Chondrocyte (in vitro differentiated cells): ENCODE measurements at regions not wholly inside any gene's neighbourhood (a gene's known extent, or its start where the extent isn't known, plus 50 kb on each side); places are given as distances from the start of the nearest gene placed in this dataset.

ENCODE experiments used
- DNase-seq: peaks from one replicate; pipeline ENCODE4 v3.0.0; 2021; ENCODE audit warnings: mixed read lengths, low spot score
- H3K27ac Mint-ChIP-seq: one replicate; pipeline ENCODE4 v1.8.0; 2021; ENCODE audit warnings: mild to moderate bottlenecking, moderate library complexity, mixed read lengths; ENCODE audit not compliant: unreplicated experiment
- H3K27me3 Mint-ChIP-seq: 2 replicates; pipeline ENCODE4 v1.8.0; 2021; ENCODE audit warnings: low read depth, mixed read lengths
- H3K36me3 Mint-ChIP-seq: 2 replicates; pipeline ENCODE4 v1.8.0; 2021; ENCODE audit warnings: low read depth, mixed read lengths
- H3K4me1 Mint-ChIP-seq: 2 replicates; pipeline ENCODE4 v1.8.0; 2021; ENCODE audit warnings: low read depth, mild to moderate bottlenecking, mixed read lengths
- H3K4me3 Mint-ChIP-seq: one replicate; pipeline ENCODE4 v1.8.0; 2021; ENCODE audit warnings: mild to moderate bottlenecking, moderate library complexity, mixed read lengths; ENCODE audit not compliant: unreplicated experiment
- H3K9me3 Mint-ChIP-seq: 2 replicates; pipeline ENCODE4 v1.8.0; 2021; ENCODE audit warnings: low read depth, mixed read lengths
- TF ChIP-seq, protein P1 (sequence below): fragments of 200-600 bp; sonication (generic); IDR thresholded peaks from 2 replicates; pipeline ENCODE4 v1.5.0; 2021; ENCODE audit warnings: antibody characterized with exemption, mild to moderate bottlenecking, moderate library complexity

DNA sequence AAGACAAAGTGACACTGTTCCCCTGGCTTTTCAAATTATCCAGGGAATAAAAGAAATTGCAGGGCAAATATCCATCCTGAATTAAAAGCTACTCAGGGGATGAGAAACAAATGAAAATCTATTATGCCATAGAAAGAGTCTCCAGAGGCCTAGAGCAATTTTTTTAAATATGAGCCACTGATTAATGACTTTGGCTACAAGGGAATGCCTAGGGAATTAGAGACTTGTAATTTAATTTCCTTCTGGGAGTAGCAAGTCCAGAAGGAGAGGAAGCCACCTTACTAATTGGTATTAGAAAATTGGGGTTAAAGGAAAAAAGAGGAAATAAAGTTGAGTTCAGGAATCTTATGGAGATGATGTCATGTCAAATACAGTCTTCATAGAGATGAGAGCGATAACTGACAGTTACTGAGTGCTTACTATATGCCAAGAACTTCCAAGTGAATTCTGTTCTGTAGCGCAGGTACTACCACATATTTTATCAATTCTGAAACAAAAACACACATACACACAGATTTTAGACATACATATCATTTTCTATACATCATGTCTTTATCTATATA is 304.4 kb downstream of the DUSP6 start:
- Mint-ChIP-seq H3K9me3 (no peaks in the 10 kb centered on the region), H3K36me3 (no peaks in the 10 kb centered on the region), H3K4me1 (no peaks in the 10 kb centered on the region), H3K27ac (no peak overlapping the region), H3K4me3 (no peak overlapping the region), H3K27me3 (no peaks in the 10 kb centered on the region)
- no peak for DNase-seq
- TF ChIP-seq, protein P1, sequence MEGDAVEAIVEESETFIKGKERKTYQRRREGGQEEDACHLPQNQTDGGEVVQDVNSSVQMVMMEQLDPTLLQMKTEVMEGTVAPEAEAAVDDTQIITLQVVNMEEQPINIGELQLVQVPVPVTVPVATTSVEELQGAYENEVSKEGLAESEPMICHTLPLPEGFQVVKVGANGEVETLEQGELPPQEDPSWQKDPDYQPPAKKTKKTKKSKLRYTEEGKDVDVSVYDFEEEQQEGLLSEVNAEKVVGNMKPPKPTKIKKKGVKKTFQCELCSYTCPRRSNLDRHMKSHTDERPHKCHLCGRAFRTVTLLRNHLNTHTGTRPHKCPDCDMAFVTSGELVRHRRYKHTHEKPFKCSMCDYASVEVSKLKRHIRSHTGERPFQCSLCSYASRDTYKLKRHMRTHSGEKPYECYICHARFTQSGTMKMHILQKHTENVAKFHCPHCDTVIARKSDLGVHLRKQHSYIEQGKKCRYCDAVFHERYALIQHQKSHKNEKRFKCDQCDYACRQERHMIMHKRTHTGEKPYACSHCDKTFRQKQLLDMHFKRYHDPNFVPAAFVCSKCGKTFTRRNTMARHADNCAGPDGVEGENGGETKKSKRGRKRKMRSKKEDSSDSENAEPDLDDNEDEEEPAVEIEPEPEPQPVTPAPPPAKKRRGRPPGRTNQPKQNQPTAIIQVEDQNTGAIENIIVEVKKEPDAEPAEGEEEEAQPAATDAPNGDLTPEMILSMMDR: no peak

DNA sequence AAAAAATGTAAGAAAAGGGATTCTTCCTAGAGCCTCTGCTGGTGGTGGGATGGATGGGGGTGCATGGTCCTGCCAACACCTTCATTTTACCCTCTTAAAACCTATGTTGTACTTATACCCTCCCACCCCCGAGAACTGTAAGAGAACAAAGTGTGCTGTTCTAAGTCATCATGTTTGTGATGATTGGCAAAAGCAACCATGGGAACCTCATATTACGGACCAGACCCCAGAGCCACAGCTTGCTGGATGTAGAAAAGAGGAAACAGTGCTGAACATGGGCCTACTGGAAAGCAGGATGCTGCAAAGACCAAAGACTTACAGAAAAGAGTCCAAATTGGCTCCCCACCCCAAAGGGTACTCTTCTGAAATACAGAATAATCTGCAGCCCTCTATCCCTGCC is 311.2 kb downstream of the DUSP6 start:
- no peak for DNase-seq
- Mint-ChIP-seq H3K27ac (no peak overlapping the region), H3K36me3 (no peaks in the 10 kb centered on the region), H3K4me3 (no peak overlapping the region), H3K27me3 (no peaks in the 10 kb centered on the region), H3K4me1 (peaks cover 13% of the 10 kb centered on the region), H3K9me3 (no peaks in the 10 kb centered on the region)
- TF ChIP-seq, protein P1: no peak

DNA sequence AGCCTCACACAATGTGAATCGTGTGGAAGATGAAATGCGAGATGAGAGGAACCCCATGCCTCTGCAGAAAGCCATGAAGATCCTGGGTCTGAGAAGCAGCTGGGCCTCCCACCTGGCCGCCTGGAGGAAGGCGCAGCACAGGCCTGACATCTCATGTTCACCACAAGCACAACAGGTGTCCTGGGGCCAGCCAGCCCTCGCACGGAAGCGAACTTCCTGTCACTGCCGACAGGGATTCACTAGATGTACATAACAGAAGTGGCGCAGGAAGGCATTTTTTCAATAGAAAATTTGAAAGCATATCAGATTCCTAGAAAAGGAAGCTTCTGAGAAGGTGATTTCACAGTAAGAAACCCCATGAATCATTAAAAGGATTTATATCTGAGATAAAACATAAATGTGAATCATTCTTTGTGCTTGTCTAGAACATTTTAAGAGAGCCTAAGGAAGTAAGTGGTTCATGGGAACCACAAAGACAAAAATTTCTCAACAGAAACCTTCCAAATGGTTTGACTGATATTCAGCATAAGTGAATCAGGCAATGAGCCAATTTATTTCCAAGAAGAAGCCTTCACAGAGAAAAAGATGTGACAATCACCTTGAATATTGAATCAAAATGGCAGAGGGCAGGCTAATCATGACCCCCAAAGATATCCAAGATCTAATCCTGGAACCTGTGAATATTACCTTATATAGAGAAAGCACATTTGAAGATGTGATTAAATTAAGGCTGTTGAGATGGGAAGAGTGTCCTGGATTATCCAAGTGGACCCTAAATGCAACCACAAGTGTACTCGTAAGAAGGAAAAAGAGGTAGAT is 311.9 kb downstream of the DUSP6 start:
- Mint-ChIP-seq H3K27me3 (no peaks in the 10 kb centered on the region), H3K4me1 (peaks cover 13% of the 10 kb centered on the region), H3K27ac (peak overlapping the region; percentile 53), H3K4me3 (no peak overlapping the region), H3K36me3 (no peaks in the 10 kb centered on the region), H3K9me3 (no peaks in the 10 kb centered on the region)
- DNase-seq: no peak
- TF ChIP-seq, protein P1: no peak

DNA sequence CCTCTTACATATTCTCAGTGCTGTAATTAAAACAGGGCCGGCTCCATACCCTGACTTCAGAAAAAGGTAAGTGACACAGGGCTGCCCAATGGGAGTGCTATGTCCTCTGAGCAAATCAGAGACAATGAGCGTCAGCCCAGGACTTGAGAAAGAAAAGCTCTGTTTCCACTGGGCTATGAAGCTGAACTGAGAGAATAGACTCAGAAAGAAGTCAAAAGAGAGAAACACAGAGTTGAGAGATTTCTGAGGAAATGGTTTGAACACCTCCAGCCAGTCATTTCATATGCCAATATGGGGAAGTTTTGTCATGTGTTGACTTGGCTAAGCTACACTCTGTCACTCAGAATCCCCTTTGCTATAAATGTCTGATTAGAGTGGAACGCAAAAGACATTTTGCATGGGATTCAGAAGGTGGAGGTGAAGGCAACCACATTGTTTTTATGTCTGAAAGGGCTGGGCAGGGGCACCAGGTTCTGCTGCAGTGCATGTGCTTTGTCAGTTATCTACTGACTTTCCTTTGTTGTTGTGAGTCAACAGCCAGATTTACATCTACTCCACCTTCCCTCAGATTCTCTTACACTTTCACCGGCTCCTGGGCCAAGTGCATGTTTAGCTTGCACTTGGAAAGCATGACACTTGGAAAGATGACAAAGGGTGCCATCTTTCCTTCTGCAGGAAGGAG is 313.3 kb downstream of the DUSP6 start:
- Mint-ChIP-seq H3K9me3 (no peaks in the 10 kb centered on the region), H3K4me1 (peaks cover 13% of the 10 kb centered on the region), H3K36me3 (no peaks in the 10 kb centered on the region), H3K4me3 (no peak overlapping the region), H3K27me3 (no peaks in the 10 kb centered on the region), H3K27ac (no peak overlapping the region)
- no peak for DNase-seq
- TF ChIP-seq, protein P1: no peak

DNA sequence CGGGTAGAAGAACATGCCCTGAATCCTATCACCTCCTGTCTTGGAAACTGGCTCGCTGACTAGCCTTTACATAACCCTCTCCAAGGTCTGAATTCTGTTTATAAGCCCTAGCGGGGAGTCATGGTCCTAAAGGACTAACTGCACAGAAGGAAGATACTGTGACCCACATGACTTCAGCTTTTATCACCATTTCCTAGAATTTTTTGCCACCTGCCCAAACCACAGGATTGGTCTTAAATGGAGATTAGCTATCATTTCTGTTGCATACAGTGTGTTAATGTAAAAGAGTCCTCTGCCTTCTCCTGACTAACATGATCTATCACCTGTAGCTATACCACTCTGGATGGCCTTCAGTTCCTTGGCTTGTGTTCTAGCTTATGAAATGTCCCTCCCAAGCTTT is 319.2 kb downstream of the DUSP6 start:
- Mint-ChIP-seq H3K4me3 (no peak overlapping the region), H3K4me1 (no peaks in the 10 kb centered on the region), H3K9me3 (no peaks in the 10 kb centered on the region), H3K36me3 (no peaks in the 10 kb centered on the region), H3K27ac (no peak overlapping the region), H3K27me3 (no peaks in the 10 kb centered on the region)
- TF ChIP-seq, protein P1: no peak
- no peak for DNase-seq
